Stimulated activated CD4-positive, alpha-beta T cell treated with anti-CD3 and anti-CD28 coated beads, TNF-alpha, amount 100 ng/mL, for 1 hour (primary cell): ENCODE measurements at regions not wholly inside any gene's neighbourhood (a gene's known extent, or its start where the extent isn't known, plus 50 kb on each side); places are given as distances from the start of the nearest gene placed in this dataset.
"Not testable (repeated sequence)": the region's sequence is repeated elsewhere in the genome, so short reads cannot be mapped to it uniquely, and the experiment has no call there.

Source experiments
- DNase-seq, 3 donors: peaks; one replicate each; pipeline ENCODE4 v3.0.0-alpha.2; 2020; ENCODE audit warnings: low read depth in 3 of 3, low spot score in 1 of 3

GRCh38 chr7:56466607-56467525 is 350.6 kb upstream of the NUPR2 start:
- not testable (repeated sequence) for DNase-seq

DNA sequence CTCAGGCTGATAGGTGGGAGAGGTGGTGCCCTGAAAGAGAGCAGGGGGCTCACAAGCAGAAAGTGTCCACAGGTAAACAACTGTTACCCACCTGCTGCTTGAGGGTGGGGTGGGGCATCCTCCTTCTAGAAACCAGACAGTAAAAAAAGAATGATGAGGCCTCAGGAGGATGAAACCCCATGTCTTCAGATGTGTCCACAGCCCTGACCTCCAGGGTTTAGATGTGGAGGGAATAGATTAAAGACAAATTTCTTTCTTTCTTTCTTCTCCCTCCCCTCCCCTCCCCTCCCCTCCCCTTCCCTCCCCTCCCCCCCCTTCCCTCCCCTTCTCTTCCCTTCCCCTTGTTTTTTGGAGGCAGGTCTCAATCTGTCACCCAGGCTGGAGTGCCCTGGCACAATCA is 333.5 kb upstream of the NUPR2 start:
- DNase-seq: no peak

DNA sequence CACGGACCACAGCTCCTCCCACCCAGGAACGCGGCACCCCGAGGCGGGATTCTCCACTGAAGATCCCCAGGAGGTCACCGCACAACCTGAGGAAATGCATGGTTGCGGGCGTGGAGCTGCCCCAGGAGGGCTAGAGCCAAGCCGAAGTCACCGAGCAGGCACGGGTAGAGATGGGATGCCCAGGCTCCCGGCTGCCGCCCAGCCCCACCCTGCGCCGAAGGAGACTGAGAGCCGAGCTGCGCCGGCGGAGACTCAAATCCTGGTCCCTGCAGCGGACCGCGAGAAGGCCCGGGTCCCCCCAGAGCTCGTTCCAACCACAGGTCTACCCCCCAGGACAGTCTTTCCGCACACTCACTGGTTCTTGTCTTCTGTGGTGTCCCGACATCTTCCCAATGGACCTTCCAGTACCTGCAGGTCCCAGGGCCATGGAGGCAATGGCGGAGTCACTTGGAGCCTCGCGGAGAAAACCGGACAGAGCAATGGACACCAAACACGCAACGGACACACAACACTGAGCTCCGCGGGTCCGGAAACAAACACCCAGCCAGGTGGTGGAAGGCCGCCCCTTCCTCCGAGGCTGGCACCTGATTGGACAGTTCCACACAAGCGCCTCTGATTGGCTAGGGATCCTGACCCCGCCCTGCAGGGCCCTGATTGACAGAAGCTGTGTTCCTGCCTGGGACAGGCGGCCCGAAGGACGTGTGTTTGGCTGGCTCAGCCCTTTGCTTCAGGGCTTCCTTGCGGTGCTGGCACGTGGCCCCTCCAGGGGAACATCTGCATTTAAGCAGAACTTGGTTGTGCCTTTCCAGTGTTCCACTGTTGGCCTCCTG is 331.9 kb upstream of the NUPR2 start:
- DNase-seq: no peak

- DNase-seq: not testable (repeated sequence)
Measured at GRCh38 chr7:56420528-56420927, 304.3 kb upstream of the NUPR2 start.

GRCh38 chr7:56375173-56375572 is 259.0 kb upstream of the NUPR2 start:
- no peak for DNase-seq

DNA sequence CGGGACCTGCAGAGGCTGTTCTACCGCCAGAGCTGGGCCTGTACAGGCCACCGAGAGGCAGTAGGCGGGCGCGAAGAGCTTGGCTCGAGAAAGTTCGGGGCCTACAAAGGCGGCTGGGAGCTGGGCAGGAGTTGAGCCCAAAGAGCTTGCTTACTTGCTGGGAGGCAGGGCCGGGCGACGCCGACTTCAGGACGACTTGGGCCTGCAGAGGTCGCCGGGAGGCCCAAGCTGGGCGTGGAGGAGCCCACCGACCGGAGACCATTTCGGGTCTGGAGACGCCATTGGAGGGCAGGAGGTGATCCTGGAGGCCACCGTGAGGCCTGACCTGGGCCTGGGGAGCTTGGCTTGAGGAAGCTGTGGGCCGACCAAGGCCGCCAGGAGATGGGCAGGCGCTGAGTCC is 258.4 kb upstream of the NUPR2 start:
- DNase-seq: not testable (repeated sequence)

- DNase-seq: peak; percentile 1 to 49 (median 48)
Measured at GRCh38 chr7:56373314-56373713, 257.1 kb upstream of the NUPR2 start.

GRCh38 chr7:56371792-56372191 is 255.6 kb upstream of the NUPR2 start:
- peak in 2 of 3 donors; percentile 4 to 33 for DNase-seq

- DNase-seq: not testable (repeated sequence)
Measured at GRCh38 chr7:56370208-56370872, 254.1 kb upstream of the NUPR2 start.

DNA sequence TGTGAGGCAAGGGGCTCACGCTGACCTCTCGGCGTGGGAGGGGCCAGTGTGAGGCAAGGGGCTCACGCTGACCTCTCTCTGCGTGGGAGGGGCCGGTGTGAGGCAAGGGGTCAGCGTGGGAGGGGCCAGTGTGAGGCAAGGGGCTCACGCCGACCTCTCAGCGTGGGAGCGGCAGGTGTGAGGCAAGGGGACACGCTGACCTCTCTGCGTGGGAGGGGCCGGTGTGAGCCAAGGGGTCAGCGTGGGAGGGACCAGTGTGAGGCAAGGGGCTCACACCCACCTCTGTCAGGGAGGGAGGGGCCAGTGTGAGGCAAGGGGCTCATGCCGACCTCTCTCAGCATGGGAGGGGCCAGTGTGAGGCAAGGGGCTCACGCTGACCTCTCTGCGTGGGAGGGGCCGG is 251.7 kb upstream of the NUPR2 start:
- DNase-seq: not testable (repeated sequence)

GRCh38 chr7:56367411-56367810 is 251.2 kb upstream of the NUPR2 start:
- DNase-seq: peak in 1 of 3 donors; percentile 8

DNA sequence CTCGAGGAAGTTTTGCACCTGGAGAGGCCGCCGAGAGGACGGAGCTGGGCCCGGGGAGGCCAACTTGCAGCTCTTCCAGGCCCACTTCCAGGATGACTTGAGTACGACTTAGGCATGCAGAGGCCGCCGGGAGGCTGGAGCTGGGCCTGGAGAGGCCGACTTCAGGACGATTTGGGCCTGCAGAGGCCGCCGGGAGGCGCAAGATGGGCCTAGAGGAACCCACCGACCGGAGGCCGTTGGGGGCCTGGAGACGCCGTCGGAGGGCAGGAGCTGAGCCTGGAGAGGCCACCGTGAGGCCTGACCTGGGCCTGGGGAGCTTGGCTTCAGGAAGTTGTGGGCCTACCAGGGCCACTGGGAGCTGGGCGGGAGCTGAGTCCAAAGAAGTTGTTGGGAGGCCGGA is 250.5 kb upstream of the NUPR2 start:
- not testable (repeated sequence) for DNase-seq

DNA sequence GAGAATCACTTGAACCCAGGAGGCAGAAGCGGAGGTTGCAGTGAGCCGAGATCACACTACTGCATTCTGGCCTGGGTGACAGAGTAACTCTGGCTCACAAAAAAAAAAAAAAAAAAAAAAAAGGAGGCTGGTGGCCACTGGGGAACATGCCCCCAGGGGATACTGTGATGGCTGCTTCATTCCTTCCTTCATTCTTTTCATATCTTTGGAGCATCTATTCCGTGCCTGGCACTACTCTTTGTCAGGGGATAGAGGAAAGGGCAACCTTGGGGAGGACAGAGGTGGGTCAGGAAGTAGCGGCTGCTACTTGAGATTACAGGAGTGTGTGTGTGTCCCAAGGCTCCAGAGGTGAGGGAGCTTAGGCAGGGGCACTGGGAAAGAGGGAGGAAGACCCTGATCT is 236.4 kb upstream of the NUPR2 start:
- not testable (repeated sequence) for DNase-seq

DNA sequence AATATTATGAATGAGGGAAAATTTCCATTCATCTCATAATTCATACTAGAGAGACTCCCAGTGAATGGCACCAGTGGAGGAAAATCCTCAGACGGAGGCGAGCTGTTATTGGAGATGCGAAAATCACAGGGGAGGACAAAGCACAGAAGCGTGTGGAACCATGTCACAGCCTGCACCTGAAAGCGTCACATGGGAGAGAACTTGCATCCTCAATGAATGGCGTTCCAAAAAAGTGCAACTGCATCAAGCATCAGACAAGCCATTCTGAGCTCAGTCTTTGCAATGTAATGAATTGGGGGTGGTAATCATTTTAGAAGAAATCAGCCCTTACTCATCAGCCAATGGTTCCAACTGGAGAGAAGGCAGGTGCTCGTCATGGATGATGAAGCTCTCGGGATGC is 235.0 kb upstream of the NUPR2 start:
- not testable (repeated sequence) for DNase-seq

- not testable (repeated sequence) for DNase-seq
Measured at GRCh38 chr7:56348311-56348710, 232.1 kb upstream of the NUPR2 start.

- DNase-seq: not testable (repeated sequence)
Measured at GRCh38 chr7:56328327-56328726, 212.1 kb upstream of the NUPR2 start.

- no peak for DNase-seq
Measured at GRCh38 chr7:56290548-56290947, 174.3 kb upstream of the NUPR2 start.

DNA sequence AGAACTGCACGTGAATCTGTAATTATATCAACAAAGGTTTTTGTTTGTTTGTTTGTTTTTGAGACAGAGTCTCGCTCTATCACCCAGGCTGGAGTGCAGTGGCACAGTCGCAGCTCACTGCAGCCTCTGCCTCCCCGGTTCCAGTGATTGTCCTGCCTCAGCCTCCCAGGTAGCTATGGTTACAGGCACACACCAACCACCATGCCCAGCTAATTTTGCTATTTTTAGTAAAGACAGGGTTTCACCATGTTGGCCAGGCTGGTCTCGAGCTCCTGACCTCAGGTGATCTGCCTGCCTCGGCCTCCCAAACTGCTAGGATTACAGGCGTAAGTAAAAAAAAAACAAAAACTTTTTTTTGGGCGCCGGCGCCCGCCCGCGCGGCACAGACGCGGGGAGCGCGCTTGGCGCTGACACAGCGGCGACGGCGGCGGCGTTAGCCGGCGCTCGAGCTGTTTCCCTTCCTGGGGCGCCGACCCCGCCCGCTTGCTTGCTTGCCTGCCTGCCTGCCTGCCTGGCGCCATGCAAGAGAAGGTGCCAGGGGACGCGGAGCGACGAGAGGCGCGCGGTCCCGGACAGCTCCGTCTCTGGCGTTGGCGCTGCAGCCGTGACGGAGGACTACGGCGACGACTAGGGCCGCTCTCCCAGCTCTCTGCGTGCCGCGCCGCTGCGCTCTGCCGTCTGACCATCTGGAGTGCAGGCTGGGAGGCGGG is 171.4 kb upstream of the NUPR2 start:
- DNase-seq: no peak

DNA sequence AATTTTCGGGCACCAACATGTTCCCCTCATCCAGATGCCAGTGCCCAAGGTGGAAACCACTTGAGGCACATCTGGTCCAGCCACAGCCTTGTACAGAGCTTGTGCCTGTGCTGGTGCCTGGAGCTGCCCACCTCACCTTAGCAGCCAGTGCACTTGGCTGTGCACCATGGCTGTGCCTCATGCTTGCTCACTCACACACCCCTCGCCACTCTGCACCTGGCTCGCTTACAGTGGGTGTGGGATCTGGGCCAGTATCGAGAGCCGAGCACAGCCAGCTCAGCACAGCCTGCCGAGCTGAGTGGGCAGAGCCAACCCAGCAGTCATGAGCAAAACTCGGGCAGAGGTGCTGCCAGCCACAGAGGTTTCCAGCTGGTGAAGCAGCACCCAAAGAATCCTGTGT is 139.9 kb upstream of the NUPR2 start:
- DNase-seq: no peak

GRCh38 chr7:56250135-56250534 is 133.9 kb upstream of the NUPR2 start:
- no peak for DNase-seq

GRCh38 chr7:56229631-56230030 is 113.4 kb upstream of the NUPR2 start:
- DNase-seq: no peak
